ENCODE measurements at regions not wholly inside any gene's neighbourhood (a gene's known extent, or its start where the extent isn't known, plus 50 kb on each side); places are given as distances from the start of the nearest gene placed in this dataset.

GRCh38 chr18:43800584-43800983 lies 523.3 kb upstream of the SYT4 start:
- TF ChIP-seq, protein P1, sequence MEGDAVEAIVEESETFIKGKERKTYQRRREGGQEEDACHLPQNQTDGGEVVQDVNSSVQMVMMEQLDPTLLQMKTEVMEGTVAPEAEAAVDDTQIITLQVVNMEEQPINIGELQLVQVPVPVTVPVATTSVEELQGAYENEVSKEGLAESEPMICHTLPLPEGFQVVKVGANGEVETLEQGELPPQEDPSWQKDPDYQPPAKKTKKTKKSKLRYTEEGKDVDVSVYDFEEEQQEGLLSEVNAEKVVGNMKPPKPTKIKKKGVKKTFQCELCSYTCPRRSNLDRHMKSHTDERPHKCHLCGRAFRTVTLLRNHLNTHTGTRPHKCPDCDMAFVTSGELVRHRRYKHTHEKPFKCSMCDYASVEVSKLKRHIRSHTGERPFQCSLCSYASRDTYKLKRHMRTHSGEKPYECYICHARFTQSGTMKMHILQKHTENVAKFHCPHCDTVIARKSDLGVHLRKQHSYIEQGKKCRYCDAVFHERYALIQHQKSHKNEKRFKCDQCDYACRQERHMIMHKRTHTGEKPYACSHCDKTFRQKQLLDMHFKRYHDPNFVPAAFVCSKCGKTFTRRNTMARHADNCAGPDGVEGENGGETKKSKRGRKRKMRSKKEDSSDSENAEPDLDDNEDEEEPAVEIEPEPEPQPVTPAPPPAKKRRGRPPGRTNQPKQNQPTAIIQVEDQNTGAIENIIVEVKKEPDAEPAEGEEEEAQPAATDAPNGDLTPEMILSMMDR (IDR thresholded peaks at IDR 0.05) = no peak
- no peak for TF ChIP-seq POLR2A (IDR thresholded peaks at IDR 0.05)
- no peak for TF ChIP-seq EP300 (IDR thresholded peaks at IDR 0.05)
- no peak for TF ChIP-seq POLR2AphosphoS5 (IDR thresholded peaks at IDR 0.05)
